ENCODE measurements at regions not wholly inside any gene's neighbourhood (a gene's known extent, or its start where the extent isn't known, plus 50 kb on each side); places are given as distances from the start of the nearest gene placed in this dataset.
"Not testable (repeated sequence)": the region's sequence is repeated elsewhere in the genome, so short reads cannot be mapped to it uniquely, and the experiment has no call there.

- DNase-seq (ENCODE audit: low read depth), result no peak
Observed at GRCh38 chr9:17083258-17083657, 51.6 kb upstream of the CNTLN start.

GRCh38 chr9:17082343-17083064 lies 52.3 kb upstream of the CNTLN start:
- DNase-seq (ENCODE audit: low read depth), result no peak

GRCh38 chr9:17081814-17082213 lies 53.0 kb upstream of the CNTLN start:
- DNase-seq (ENCODE audit: low read depth), result no peak

- no peak for DNase-seq (ENCODE audit: low read depth)
Observed at GRCh38 chr9:17081351-17081750, 53.5 kb upstream of the CNTLN start.

GRCh38 chr9:17075758-17076485 lies 58.9 kb upstream of the CNTLN start:
- no peak for DNase-seq (ENCODE audit: low read depth)

GRCh38 chr9:17075146-17075757 lies 59.6 kb upstream of the CNTLN start:
- no peak for DNase-seq (ENCODE audit: low read depth)

GRCh38 chr9:17072563-17072962 lies 62.3 kb upstream of the CNTLN start:
- DNase-seq (ENCODE audit: low read depth), result not testable (repeated sequence)

GRCh38 chr9:17068671-17069070 lies 66.2 kb upstream of the CNTLN start:
- no peak for DNase-seq (ENCODE audit: low read depth)

- DNase-seq (ENCODE audit: low read depth), result no peak
Observed at GRCh38 chr9:17065062-17065461, 69.8 kb upstream of the CNTLN start.

- DNase-seq (ENCODE audit: low read depth), result no peak
Observed at GRCh38 chr9:17064558-17064957, 70.3 kb upstream of the CNTLN start.

- DNase-seq (ENCODE audit: low read depth), result peak; percentile 66
Observed at GRCh38 chr9:17063535-17064135, 71.2 kb upstream of the CNTLN start.

GRCh38 chr9:17062497-17062896 lies 72.3 kb upstream of the CNTLN start:
- no peak for DNase-seq (ENCODE audit: low read depth)

GRCh38 chr9:17060450-17060849 lies 74.4 kb upstream of the CNTLN start:
- no peak for DNase-seq (ENCODE audit: low read depth)

GRCh38 chr9:17059465-17059864 lies 75.4 kb upstream of the CNTLN start:
- DNase-seq (ENCODE audit: low read depth), result no peak

GRCh38 chr9:17057729-17058128 lies 77.1 kb upstream of the CNTLN start:
- no peak for DNase-seq (ENCODE audit: low read depth)

GRCh38 chr9:17052626-17053025 lies 82.2 kb upstream of the CNTLN start:
- no peak for DNase-seq (ENCODE audit: low read depth)

- DNase-seq (ENCODE audit: low read depth), result no peak
Observed at GRCh38 chr9:17045381-17045940, 89.4 kb upstream of the CNTLN start.

- no peak for DNase-seq (ENCODE audit: low read depth)
Observed at GRCh38 chr9:17031546-17031945, 103.3 kb upstream of the CNTLN start.

GRCh38 chr9:17025281-17025680 lies 109.6 kb upstream of the CNTLN start:
- no peak for DNase-seq (ENCODE audit: low read depth)

- DNase-seq (ENCODE audit: low read depth), result no peak
Observed at GRCh38 chr9:17024129-17024528, 110.7 kb upstream of the CNTLN start.

- no peak for DNase-seq (ENCODE audit: low read depth)
Observed at GRCh38 chr9:17021387-17021970, 113.4 kb upstream of the CNTLN start.

GRCh38 chr9:17019398-17019797 lies 115.4 kb upstream of the CNTLN start:
- no peak for DNase-seq (ENCODE audit: low read depth)

All from M059J (cell line).